H1 (cell line): ENCODE measurements at regions not wholly inside any gene's neighbourhood (a gene's known extent, or its start where the extent isn't known, plus 50 kb on each side); places are given as distances from the start of the nearest gene placed in this dataset.

Experiments
- KDM5A ChIP-seq: fragments of 200-600 bp; IDR thresholded peaks from 2 replicates; pipeline ENCODE4 v1.7.1; 2012; ENCODE audit warnings: mild to moderate bottlenecking, low read length, inconsistent platforms, mixed read lengths
- NRF1 ChIP-seq: IDR thresholded peaks from 2 replicates; pipeline ENCODE4 v1.6.1; 2011; ENCODE audit warnings: mild to moderate bottlenecking, low read depth, low read length, improper control_type of control experiment
- POLR2A ChIP-seq, 2 experiments: IDR thresholded peaks; 1 replicate in 1 of 2; 2 replicates in 1 of 2; pipeline ENCODE4 v1.6.1; 2011; ENCODE audit warnings: low read depth in 2 of 2, low read length in 2 of 2, mild to moderate bottlenecking in 2 of 2; ENCODE audit errors: control extremely low read depth in 1 of 2
- RAD21 ChIP-seq, 2 experiments: IDR thresholded peaks in 1 of 2; conservative IDR thresholded peaks in 1 of 2; 2 replicates each; pipeline ENCODE4 v1.6.1; 2011; ENCODE audit warnings: low read depth in 2 of 2, low read length in 2 of 2, improper control_type of control experiment in 1 of 2, inconsistent platforms in 1 of 2, mild to moderate bottlenecking in 1 of 2, moderate library complexity in 1 of 2
- RFX5 ChIP-seq: IDR thresholded peaks from 2 replicates; pipeline ENCODE4 v1.6.1; 2011; ENCODE audit warnings: low read depth, low read length, improper control_type of control experiment, borderline replicate concordance
- RNF2 ChIP-seq: fragments of 200-900, 300-1000 bp; sonication (generic); IDR thresholded peaks from 2 replicates; pipeline ENCODE4 v1.7.1; 2016; ENCODE audit warnings: borderline replicate concordance, low read depth, mild to moderate bottlenecking, antibody characterized with exemption, low read length; ENCODE audit not compliant: poor library complexity, severe bottlenecking; ENCODE audit errors: missing control alignments
- SAP30 ChIP-seq: fragments of 300-600 bp; sonication (generic); IDR thresholded peaks from 2 replicates; pipeline ENCODE4 v1.7.1; 2012; ENCODE audit warnings: low read length, moderate library complexity, mild to moderate bottlenecking, inconsistent platforms; ENCODE audit not compliant: insufficient read depth, insufficient replicate concordance
- SRF ChIP-seq: IDR thresholded peaks from 2 replicates; pipeline ENCODE4 v1.6.1; 2011; ENCODE audit warnings: mild to moderate bottlenecking, low read depth, low read length, moderate library complexity
- TBP ChIP-seq: IDR thresholded peaks from 2 replicates; pipeline ENCODE4 v1.6.1; 2011; ENCODE audit warnings: low read depth, low read length, improper control_type of control experiment
- TEAD4 ChIP-seq: IDR thresholded peaks from 2 replicates; pipeline ENCODE4 v1.6.1; 2012; ENCODE audit warnings: low read depth, low read length, inconsistent platforms, mixed read lengths
- TF ChIP-seq, protein P1 (sequence below), 3 experiments: IDR thresholded peaks; 1 replicate in 2 of 3; 2 replicates in 1 of 3; pipeline versions ENCODE4 v1.5.1 to v1.6.1; 2011; ENCODE audit warnings: low read length in 3 of 3, mild to moderate bottlenecking in 3 of 3, inconsistent platforms in 2 of 3, low read depth in 1 of 3, moderate library complexity in 1 of 3; ENCODE audit not compliant: insufficient read depth in 1 of 3; ENCODE audit errors: control extremely low read depth in 1 of 3

DNA sequence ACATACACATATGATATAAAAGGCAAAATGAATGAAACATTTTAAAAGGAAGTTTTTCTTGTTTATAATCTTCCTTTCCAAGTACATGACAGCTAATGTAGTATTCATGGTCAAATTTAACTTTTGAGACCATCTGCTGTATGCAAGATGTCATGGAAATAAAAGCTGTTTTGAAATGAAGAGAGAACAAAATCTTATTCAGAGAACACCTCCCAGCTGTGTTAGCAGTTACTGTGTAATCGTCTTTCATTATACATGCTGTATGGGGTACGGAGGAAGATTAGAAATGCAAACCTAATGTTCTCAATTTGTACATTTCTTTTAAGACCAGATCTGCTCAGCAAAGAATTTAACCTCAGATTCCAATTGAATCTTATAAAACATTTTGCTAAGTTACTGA is 1182.3 kb downstream of the OTOL1 start:
- TF ChIP-seq, protein P1, sequence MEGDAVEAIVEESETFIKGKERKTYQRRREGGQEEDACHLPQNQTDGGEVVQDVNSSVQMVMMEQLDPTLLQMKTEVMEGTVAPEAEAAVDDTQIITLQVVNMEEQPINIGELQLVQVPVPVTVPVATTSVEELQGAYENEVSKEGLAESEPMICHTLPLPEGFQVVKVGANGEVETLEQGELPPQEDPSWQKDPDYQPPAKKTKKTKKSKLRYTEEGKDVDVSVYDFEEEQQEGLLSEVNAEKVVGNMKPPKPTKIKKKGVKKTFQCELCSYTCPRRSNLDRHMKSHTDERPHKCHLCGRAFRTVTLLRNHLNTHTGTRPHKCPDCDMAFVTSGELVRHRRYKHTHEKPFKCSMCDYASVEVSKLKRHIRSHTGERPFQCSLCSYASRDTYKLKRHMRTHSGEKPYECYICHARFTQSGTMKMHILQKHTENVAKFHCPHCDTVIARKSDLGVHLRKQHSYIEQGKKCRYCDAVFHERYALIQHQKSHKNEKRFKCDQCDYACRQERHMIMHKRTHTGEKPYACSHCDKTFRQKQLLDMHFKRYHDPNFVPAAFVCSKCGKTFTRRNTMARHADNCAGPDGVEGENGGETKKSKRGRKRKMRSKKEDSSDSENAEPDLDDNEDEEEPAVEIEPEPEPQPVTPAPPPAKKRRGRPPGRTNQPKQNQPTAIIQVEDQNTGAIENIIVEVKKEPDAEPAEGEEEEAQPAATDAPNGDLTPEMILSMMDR (IDR thresholded peaks at IDR 0.05; ENCODE audit: control extremely low read depth in 1 of 3, insufficient read depth in 1 of 3, low read depth in 1 of 3, low read length in 3 of 3) = no peak
- TF ChIP-seq SAP30 (no peak), RFX5 (no peak), POLR2A (IDR thresholded peaks at IDR 0.05; ENCODE audit: control extremely low read depth in 1 of 2, low read depth in 2 of 2, low read length in 2 of 2) (no peak), SRF (no peak), TBP (no peak), KDM5A (no peak), TEAD4 (no peak), NRF1 (no peak), RNF2 (no peak), RAD21 (IDR thresholded peaks at IDR 0.05 in 1 of 2, conservative IDR thresholded peaks at IDR 0.05 in 1 of 2; ENCODE audit: low read depth in 2 of 2, low read length in 2 of 2) (no peak)
